GM12865 (cell line): ENCODE measurements at regions not wholly inside any gene's neighbourhood (a gene's known extent, or its start where the extent isn't known, plus 50 kb on each side); places are given as distances from the start of the nearest gene placed in this dataset.

Source experiments
- DNase-seq: peaks from one replicate; pipeline ENCODE4 v3.0.0; 2010; ENCODE audit warnings: low read depth
- H3K4me3 ChIP-seq: 2 replicates; pipeline ENCODE4 v1.5.1; 2011; ENCODE audit warnings: mild to moderate bottlenecking, low read depth, low read length, control low read depth
- CTCF ChIP-seq: IDR thresholded peaks from 2 replicates; pipeline ENCODE4 v1.5.1; 2011; ENCODE audit warnings: low read length, control low read depth, low read depth, inconsistent platforms; ENCODE audit not compliant: insufficient read depth; ENCODE audit errors: missing control alignments

- no peak for DNase-seq
- H3K4me3 ChIP-seq = no peak overlapping the region
- TF ChIP-seq CTCF = no peak
Measured at GRCh38 chr1:229180161-229180560, 90.8 kb upstream of the RAB4A start.

- TF ChIP-seq CTCF = no peak
- no peak overlapping the region for H3K4me3 ChIP-seq
- no peak for DNase-seq
Measured at GRCh38 chr1:229181419-229181818, 89.5 kb upstream of the RAB4A start.

GRCh38 chr1:229183588-229183987, 87.3 kb upstream of the RAB4A start:
- no peak for DNase-seq
- no peak for TF ChIP-seq CTCF

GRCh38 chr1:229184066-229184465, 86.8 kb upstream of the RAB4A start:
- H3K4me3 ChIP-seq = no peak overlapping the region
- TF ChIP-seq CTCF = no peak
- no peak for DNase-seq

More at GRCh38 chr1:229183588-229183987, 87.3 kb upstream of the RAB4A start:
- H3K4me3 ChIP-seq = no peak overlapping the region

DNA sequence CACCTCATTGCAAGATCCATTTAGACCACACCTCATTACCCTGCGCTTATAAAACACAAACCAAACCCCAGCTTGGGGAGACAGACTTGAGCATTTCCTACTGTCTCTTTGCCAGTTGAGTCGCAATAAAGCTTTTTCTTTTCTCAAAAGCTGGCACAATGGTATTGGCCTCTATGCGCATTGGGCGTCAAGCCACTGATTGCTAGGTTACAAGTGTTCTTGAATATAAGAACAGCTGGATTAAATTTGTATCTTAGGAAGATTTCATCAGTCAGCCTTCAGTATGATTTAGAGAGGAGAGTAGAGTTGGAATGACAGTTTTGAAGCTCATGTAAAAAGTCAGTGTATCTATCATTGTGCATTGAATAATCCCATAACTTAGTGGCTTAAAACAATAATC, 84.9 kb upstream of the RAB4A start:
- no peak for TF ChIP-seq CTCF
- H3K4me3 ChIP-seq = no peak overlapping the region
- DNase-seq = no peak

DNA sequence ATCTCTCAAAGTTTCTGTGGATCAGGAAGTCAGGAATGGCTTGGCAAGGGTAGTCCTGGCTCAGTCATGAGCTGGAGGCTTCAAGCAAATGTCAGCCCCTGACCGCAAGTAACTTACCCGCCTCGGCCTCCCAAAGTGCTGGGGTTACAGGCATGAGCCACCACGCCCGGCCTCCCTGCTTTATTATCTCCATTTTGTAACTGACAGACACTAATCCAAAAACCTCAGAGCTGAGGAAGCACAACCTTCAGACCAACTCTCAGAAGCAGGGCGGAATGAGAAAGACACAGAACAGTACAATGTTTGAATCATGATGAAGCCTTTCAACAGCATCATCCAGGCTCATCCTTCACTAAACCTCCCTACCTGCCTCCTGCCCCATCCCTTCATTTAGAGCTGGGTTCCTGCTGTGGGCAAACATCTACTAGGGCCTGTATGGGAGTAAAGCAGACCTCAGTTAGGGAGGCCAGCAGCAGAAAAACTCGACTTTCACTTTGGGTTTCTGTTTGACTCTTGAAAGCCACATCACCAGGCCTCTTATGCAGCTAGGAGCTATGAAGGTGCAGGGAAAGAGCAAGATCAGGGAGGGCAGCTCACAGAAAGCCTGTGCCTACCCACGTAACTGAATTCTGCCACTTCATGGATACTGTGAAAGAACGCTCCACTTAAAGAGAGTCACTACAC, 84.4 kb upstream of the RAB4A start:
- no peak for TF ChIP-seq CTCF
- no peak overlapping the region for H3K4me3 ChIP-seq
- peak; percentile 72 for DNase-seq

DNA sequence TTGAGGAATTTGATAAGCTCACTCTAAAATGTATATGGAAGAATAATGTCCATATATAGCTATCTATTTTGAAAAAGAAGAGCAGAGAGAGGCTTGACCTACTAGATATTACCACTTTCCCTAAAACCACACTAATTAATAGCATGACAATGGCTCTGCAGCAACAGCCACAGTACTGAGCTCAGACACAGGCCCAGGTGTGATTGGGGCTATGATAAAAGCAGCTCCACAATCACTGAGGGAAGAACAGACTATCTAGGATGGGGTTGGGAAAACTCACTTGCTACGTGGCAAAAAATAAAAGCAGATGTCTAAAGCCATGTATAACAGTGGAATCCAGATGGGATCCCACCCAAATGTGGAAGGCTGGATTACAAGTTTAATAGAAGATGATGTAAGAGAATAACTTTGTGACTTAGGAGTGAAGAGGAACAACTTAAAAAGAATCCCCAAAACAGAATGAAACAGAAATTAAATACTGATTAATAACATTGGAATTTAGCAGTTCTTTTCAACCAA, 80.8 kb upstream of the RAB4A start:
- TF ChIP-seq CTCF = no peak
- DNase-seq = no peak

More for the DNA sequence above, 80.8 kb upstream of the RAB4A start:
- no peak overlapping the region for H3K4me3 ChIP-seq
